HG03280 (cell line): ENCODE measurements at regions not wholly inside any gene's neighbourhood (a gene's known extent, or its start where the extent isn't known, plus 50 kb on each side); places are given as distances from the start of the nearest gene placed in this dataset.

Experiments
- ATAC-seq: cut with Tn5 transposase; IDR thresholded peaks from one replicate; pipeline ENCODE4 v1.9.1; 2021; ENCODE audit warnings: mild to moderate bottlenecking, moderate library complexity; ENCODE audit not compliant: unreplicated experiment

DNA sequence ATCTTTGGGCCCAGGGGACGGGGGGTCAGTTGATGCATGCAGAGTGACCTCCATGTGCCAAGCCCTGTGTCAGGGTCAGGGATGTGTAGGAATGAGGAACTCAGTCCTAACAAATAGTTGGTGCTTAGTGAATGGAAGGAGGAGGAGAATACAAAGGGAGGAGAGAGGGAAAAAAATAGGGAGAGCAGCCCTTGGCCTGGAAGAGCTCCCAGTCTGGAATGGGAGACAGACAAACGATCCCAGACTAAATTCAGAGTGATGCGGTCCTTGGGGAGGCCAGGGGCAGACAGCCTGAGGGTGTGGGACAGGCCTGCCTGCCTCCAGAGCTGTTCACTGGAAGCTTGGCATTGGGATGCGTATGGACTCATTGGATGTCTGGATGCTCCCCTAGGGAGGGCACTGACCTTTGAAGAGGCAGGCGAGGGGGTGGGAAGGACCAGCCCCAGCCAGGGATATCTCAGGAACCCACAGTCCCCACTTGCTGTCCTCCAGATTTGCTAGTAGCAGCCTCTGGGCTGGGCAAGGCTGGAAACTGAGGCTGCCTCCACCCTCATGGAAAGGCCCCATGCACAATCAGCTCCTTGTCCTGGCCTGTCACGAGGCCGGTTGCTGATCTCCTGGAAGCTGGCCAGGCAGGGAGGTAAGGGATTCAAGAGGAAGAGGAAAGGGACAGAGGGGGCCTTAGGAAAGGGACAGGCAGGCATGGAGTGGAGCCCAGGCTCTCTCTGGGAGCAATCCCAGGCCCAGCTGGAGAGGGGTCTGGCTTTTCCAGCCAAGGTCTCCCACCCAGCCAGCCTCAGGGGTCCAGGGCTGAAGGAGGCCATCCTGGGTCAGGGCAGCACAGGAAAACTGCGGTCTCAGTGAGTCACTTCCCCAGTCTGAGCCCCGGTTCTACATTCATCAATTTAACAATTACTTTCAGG is 69.0 kb upstream of the GGTA1 start:
- no peak for ATAC-seq

DNA sequence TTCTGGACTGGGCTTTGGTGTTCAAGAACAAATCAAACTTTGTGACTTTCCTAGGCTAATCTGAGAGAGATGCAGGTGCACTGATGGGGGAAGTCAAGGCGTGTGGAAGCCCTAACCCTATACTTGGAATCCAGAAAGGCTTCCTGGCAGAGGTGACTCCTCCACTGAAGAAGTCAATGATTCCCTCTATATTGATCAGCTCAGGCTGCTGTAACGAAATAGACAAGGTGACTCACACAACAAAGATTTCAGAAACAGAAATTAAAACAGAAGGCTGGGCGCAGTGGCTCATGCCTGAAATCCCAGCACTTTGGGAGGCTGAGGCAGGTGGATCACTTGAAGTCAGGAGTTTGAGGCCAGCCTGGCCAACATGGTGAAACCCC is 69.6 kb upstream of the GGTA1 start:
- ATAC-seq: no peak

DNA sequence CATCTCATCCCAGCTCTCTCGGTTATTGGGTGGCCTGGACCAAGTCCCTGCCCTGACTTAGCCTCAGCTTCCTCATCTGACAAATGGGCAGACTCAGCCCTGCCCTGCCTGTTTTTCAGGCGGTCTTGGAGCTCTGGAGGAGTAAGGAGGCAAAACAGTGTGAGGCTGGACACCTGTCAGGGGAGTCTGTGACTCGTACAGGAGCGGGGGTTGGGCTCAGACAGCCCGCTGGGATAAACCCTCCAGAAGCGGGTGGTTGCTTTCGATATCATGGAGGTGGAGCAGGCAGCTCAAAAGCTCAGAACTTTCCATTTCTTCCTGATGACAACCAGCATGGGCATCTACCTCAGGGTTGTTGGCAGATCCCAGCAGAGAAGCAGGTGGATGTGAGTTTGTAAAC is 72.9 kb upstream of the GGTA1 start:
- no peak for ATAC-seq

GRCh38 chr9:121573717-121574485 is 74.3 kb upstream of the GGTA1 start:
- no peak for ATAC-seq

DNA sequence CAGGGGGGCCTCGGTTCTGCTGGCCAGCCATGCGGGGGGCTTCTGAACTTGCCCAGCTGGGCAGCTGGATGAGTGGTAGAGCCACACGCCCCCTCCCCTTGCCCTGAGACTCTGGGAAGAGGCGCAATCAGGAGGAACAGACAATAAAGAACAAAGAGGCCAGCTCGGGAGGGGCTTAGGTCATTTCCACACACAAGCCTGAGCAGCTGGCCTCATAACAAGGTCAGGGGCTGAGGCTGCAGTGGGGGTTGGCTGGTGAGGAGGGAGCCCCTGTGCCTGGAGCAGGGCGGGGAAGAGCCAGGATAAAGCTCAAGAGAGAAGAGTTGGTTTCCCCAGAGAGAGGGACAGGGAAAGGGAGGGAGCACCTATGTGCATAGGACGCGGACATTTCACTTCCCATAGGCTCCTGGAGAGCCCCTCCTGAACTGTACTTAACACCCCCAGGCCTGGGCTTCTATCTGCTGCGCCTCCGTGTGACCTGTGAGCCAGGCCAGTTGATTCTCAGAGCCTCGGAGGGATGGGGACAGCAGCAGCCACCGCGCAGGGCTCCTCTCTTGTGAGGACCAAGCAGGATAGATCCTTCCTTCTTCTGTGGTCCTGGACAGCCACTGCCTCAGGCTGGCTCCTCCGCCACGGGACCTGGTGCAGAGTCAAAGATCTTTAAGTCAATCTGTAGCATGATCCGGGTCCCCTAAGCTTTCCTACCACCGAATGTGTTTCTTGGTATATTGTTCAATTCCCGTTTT is 75.3 kb upstream of the GGTA1 start:
- ATAC-seq: no peak

GRCh38 chr9:121576281-121577075 is 75.0 kb upstream of the DAB2IP start:
- no peak for ATAC-seq

- ATAC-seq: no peak
These were observed 74.3 kb upstream of the DAB2IP start for GRCh38 chr9:121577166-121577565.

- ATAC-seq: no peak
These were observed 73.9 kb upstream of the DAB2IP start for GRCh38 chr9:121577572-121577971.

- ATAC-seq: no peak
These were observed 69.4 kb upstream of the DAB2IP start for GRCh38 chr9:121581786-121582600.

DNA sequence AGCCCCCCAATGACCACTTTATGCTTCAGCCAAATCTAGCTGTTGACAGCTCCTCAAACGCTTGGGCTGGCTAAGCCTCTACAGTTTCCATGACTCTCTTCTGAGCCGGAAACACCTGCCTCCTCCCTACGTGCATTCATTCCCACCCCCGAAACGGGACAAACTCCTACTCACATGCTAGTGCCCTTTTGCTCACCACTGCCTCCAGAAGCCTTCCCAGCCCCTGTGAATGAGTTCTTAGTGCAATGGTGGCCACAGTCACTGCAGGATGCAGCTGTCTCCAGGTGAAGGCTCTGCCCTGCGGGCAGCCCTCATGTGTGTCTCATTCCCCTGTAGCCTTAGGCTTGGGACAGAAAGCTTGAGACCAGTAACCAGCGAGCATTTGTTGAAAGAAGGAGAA is 68.8 kb upstream of the DAB2IP start:
- ATAC-seq: no peak

GRCh38 chr9:121584421-121584820 is 67.0 kb upstream of the DAB2IP start:
- ATAC-seq: no peak

DNA sequence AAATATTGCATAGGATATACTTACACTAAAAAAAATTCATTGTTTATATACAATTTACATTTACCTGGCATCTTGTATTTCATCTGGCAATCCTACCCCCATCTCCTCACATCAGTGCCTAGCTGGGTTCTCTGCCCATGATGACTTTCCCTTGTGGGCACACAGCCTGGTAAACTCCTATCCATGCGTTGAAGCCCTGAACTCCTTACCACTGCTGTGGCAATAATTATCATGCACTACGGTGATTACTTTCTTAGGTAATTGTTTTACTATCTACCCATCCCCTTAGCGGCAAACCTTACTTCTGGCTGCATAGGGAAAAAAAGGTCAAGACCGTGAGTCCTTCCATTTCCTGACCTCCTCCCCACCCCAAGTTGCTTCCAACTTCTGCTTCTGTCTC is 63.6 kb upstream of the DAB2IP start:
- no peak for ATAC-seq

GRCh38 chr9:121589986-121590385 is 61.4 kb upstream of the DAB2IP start:
- ATAC-seq: no peak

DNA sequence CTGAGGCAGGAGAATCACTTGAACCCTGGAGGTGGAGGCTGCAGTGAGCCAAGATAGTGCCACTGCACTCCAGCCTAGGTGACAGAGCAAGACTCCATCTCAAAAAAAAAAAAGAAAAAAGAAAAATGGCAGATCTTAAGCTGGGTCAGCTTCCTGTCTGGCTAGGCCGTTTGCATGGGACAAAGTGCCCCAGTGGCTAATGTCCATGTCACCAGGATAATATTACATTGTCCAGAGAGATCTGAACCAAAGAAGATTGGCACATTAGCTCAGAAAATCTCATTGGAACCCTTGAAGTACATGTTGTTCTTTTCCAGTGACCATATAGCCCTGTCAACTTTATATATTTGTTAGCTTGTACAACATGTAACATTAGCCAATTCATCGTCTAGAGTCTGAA is 59.2 kb upstream of the DAB2IP start:
- ATAC-seq: no peak

DNA sequence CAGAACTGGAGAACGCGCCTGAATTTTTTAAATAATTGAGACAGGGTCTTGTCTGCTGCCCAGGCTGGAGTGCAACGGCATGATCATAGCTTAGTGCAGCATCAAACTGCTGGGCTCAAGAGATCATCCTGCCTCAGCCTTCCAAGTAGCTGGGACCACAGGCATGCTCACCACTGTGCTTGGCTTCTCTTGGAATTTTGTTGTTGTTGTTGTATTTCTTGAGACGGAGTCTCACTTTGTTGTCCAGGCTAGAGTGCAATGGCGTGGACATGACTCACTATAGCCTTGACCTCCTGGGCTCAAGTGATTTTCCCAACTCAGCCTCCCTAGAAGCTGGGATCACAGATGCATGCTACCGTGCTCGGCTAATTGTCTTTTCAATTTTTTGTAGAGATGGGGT is 58.4 kb upstream of the DAB2IP start:
- no peak for ATAC-seq

DNA sequence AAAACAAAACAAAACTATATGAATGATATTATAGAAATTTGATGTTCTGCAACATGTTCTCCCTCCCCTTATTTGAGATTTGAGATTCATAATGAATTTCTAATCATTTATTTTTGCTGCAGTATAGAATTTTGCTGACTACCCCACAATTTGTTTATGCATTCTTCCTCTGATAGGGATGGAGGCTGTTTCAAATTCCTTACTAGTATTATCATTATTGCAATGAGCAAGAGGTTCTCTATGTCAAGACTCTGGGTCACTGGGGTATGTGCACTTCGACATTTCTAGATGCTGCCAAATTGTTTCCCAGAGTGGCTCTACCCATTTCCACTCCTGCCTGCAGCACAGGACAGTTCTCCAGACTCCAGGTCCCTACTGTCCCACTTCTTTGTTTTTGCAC is 54.9 kb upstream of the DAB2IP start:
- ATAC-seq: no peak

DNA sequence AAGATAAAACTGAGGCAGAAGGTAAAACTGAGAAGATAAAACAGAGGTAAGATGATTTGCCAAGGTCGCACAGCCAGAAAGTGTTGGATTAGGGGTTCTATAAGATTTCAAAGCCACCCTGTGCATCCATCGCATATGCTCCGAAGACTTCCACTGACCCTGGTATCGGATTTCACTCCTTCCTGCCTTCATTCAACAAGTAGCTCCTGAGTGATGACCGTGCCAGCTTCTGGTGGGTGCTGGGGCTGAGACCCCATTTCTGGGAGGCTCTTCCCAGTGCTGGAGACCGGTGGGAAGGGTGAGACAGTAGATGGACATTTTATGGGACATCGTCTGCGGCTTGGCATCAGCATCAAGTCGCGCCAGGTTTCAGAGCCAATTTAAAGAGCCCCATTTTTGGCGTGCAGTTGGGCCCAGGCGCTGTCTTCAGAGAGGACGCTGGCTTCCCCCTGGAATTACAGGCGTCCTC is 53.7 kb upstream of the DAB2IP start:
- no peak for ATAC-seq

- no peak for ATAC-seq
These were observed 53.1 kb upstream of the DAB2IP start for GRCh38 chr9:121598167-121598964.
